ENCODE measurements at regions not wholly inside any gene's neighbourhood (a gene's known extent, or its start where the extent isn't known, plus 50 kb on each side); places are given as distances from the start of the nearest gene placed in this dataset.

GRCh38 chr14:26982071-26982470, 384.2 kb upstream of the NOVA1 start:
- Histone ChIP-seq H3K4me3 (ENCODE audit: low read depth, low read length) (no peak overlapping the region), H3K27me3 (ENCODE audit: control insufficient read depth, insufficient read depth, low read length) (no peaks in the 10 kb centered on the region), H3K36me3 (ENCODE audit: control insufficient read depth, insufficient read depth, low read length) (no peaks in the 10 kb centered on the region)
- DNase-seq (ENCODE audit: low read depth) (no peak), FAIRE-seq (no peak)
- no peak for TF ChIP-seq CTCF (IDR thresholded peaks at IDR 0.05; ENCODE audit: insufficient read depth, low read length, severe bottlenecking)

DNA sequence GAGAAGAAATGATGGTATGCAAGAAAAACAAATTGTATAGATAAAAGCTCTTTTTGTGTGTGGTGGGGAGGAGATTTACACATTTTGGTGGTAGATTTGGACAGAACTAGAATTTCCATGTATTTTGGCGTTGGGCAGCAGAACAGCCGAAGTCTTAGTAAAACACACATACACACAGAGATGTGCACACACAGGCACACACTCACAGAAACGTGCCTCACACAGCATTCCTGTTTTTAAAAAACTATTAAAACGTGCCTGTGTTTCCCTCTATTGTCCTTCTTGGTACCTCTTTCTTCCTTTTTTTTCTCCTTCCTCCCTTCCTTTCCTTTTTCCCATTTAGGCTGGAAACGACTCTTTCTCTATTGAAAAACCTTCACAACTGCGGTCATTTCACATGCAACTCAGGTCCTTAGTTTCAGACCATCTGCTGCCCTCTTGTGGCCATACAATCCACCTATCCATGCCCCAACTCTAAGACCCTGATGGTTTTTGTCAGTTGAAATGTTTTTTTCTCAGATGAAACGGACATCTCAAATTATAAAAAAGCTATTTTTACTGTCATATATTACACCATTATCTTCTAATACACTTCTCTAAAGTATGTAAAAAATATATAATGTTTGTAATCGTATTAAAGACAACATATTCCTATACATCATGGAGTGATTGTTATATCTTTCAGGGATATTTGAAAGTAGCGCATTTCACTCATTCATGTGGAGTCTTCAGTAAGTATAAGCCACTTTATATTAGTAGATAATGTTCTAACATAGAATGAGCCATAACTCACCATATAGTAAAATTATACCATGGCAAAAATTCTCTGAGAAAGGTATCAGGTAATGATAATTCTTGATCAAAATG, 386.7 kb upstream of the NOVA1 start:
- no peak for FAIRE-seq
- no peak overlapping the region for H3K4me3 ChIP-seq (ENCODE audit: low read depth, low read length)
- no peaks in the 10 kb centered on the region for H3K27me3 ChIP-seq (ENCODE audit: control insufficient read depth, insufficient read depth, low read length)
- peak; percentile 67 for TF ChIP-seq CTCF (IDR thresholded peaks at IDR 0.05; ENCODE audit: insufficient read depth, low read length, severe bottlenecking)
- DNase-seq (ENCODE audit: low read depth): peak; percentile 43
- H3K36me3 ChIP-seq (ENCODE audit: control insufficient read depth, insufficient read depth, low read length): no peaks in the 10 kb centered on the region

DNA sequence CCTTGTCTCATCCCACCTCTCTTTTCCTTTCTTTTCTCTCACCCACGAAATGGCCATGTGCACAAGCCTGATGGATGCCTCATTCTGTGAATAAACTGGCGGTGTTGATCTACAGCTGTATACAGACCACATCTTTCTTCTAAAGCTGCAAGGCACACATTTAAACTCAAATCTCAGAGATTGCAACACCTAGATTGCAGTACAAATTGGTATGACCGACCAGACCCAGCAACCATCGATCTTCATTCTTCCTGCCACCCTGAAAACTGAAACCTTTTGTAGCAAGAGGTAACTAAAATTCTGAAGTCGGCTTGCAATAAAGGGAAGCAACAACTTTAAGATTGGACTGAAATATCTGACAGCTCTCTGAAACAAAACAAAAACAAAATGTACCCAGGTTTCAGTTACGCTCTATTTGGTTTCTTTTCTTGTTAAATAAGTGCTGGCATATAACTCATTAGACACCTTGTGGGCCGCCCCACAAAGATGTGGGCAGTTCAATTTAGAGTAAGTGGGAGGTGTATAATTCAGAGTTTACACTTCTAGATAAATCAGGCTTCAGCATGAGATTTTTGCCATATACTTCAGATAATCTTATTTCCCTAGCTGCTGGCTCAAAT, 390.0 kb upstream of the NOVA1 start:
- no peak for FAIRE-seq
- no peak for TF ChIP-seq CTCF (IDR thresholded peaks at IDR 0.05; ENCODE audit: insufficient read depth, low read length, severe bottlenecking)
- Histone ChIP-seq H3K4me3 (ENCODE audit: low read depth, low read length) (no peak overlapping the region), H3K36me3 (ENCODE audit: control insufficient read depth, insufficient read depth, low read length) (no peaks in the 10 kb centered on the region), H3K27me3 (ENCODE audit: control insufficient read depth, insufficient read depth, low read length) (no peaks in the 10 kb centered on the region)
- no peak for DNase-seq (ENCODE audit: low read depth)

DNA sequence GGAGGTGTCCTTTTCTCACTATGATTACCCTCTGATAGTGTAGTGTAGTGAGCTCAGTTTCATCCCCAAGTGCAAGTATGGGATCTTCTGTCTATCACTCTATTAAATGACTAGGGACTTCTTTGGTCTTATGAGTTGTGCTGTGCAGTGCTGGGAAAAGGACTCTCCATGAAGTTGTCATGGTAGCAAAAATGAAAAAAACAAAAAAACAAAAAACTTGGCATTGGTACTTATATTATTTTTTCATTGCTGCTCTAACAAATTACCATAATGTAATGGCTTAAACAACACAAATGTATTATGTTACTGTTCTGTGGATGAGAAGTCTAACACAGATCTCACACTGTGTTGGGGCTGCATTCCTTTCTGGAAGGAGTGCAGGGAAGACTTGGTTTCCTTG, 393.1 kb upstream of the NOVA1 start:
- FAIRE-seq (no peak), DNase-seq (ENCODE audit: low read depth) (no peak)
- no peak for TF ChIP-seq CTCF (IDR thresholded peaks at IDR 0.05; ENCODE audit: insufficient read depth, low read length, severe bottlenecking)
- H3K36me3 ChIP-seq (ENCODE audit: control insufficient read depth, insufficient read depth, low read length): no peaks in the 10 kb centered on the region
- no peak overlapping the region for H3K4me3 ChIP-seq (ENCODE audit: low read depth, low read length)
- H3K27me3 ChIP-seq (ENCODE audit: control insufficient read depth, insufficient read depth, low read length): no peaks in the 10 kb centered on the region

GRCh38 chr14:26992403-26993115, 394.7 kb upstream of the NOVA1 start:
- no peak for TF ChIP-seq CTCF (IDR thresholded peaks at IDR 0.05; ENCODE audit: insufficient read depth, low read length, severe bottlenecking)
- no peak for DNase-seq (ENCODE audit: low read depth)
- H3K27me3 ChIP-seq (ENCODE audit: control insufficient read depth, insufficient read depth, low read length): no peaks in the 10 kb centered on the region
- H3K4me3 ChIP-seq (ENCODE audit: low read depth, low read length): no peak overlapping the region
- no peak for FAIRE-seq
- H3K36me3 ChIP-seq (ENCODE audit: control insufficient read depth, insufficient read depth, low read length): no peaks in the 10 kb centered on the region

Measured in bronchial epithelial cell (primary cell).